Stimulated activated CD4-positive, alpha-beta T cell treated with anti-CD3 and anti-CD28 coated beads, Interleukin-12 subunit alpha, Interleukin-12 subunit beta, amount 100 ng/mL, for 24 hours (primary cell): ENCODE measurements at regions not wholly inside any gene's neighbourhood (a gene's known extent, or its start where the extent isn't known, plus 50 kb on each side); places are given as distances from the start of the nearest gene placed in this dataset.
"Not testable (repeated sequence)": the region's sequence is repeated elsewhere in the genome, so short reads cannot be mapped to it uniquely, and the experiment has no call there.

Source experiments
- DNase-seq, 2 experiments: peaks; one replicate each; pipeline ENCODE4 v3.0.0-alpha.2; 2020; ENCODE audit warnings: low read depth in 2 of 2

DNA sequence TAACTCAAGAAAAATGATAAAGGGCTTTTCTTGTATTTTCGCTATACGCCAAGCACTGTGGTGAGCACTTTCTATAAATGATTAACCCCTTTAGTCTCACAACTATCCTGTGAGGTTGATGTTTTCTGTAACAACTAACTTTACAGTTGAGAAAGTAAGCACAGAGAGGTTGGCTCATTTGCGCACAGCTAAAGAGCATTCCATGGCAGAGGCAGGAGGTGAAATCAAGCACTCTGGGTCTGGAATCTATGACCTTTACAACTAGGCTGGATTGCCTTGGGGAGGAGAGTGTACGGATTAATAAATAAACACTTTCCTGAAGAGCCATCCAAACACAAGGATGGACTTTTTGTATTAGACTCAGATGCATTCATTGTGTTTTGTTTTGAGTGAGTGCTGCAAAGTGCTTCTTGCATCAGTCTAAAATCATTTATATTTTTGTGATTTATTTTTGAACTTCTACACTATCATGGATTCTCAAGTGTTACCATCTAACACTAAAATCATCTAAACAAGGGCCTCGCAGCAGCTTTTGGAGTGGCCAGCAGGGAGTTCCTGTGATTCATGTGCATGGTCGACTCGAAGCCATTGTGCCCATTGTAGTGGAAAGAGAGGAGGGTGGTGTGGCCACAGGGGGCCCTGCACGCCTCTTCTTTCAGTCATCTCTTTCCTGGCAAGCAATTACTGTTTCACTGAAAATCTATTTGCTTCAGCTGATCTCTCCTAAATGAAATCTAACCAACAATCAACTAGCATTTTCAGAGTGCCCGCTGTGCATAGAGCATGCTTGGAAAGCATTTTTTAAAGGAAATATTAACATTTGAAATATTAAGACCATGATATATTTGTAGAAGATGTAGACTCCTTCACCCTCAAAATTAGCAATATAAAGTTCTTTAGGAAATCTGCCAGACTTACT is 633.4 kb upstream of the COBL start:
- DNase-seq = no peak

GRCh38 chr7:51930834-51931233 is 614.2 kb upstream of the COBL start:
- no peak for DNase-seq

- DNase-seq = no peak
These were observed 613.2 kb upstream of the COBL start for GRCh38 chr7:51929818-51930217.

GRCh38 chr7:51927738-51928137 is 611.1 kb upstream of the COBL start:
- DNase-seq = no peak

- DNase-seq = no peak
These were observed 602.0 kb upstream of the COBL start for GRCh38 chr7:51918581-51918980.

- DNase-seq = no peak
These were observed 584.9 kb upstream of the COBL start for GRCh38 chr7:51901489-51901840.

GRCh38 chr7:51900755-51901488 is 584.3 kb upstream of the COBL start:
- not testable (repeated sequence) for DNase-seq

DNA sequence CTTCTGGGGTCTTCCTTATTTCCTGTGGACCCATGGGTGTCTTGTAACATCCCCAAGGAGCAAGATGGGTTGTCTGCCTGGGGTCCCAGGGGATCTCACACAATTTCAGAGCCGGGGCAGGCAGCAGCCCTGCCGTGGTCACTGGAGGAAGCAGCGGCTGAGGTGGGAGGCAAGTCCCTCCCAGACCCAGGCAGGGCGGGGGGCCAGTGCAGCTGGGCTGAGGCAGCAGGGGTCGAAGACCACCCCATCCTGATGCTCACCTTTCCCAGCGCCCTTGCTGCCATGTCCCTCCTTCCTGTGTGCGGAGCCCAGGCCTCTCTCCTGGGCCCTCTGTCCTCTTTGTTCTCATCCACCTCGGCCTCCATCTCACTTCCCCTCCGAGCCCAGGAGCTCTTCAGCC is 583.0 kb upstream of the COBL start:
- DNase-seq = no peak

- DNase-seq = no peak
These were observed 565.8 kb upstream of the COBL start for GRCh38 chr7:51882412-51882811.

- DNase-seq = no peak
These were observed 564.7 kb upstream of the COBL start for GRCh38 chr7:51881309-51881708.

GRCh38 chr7:51878865-51879264 is 562.3 kb upstream of the COBL start:
- DNase-seq = no peak

DNA sequence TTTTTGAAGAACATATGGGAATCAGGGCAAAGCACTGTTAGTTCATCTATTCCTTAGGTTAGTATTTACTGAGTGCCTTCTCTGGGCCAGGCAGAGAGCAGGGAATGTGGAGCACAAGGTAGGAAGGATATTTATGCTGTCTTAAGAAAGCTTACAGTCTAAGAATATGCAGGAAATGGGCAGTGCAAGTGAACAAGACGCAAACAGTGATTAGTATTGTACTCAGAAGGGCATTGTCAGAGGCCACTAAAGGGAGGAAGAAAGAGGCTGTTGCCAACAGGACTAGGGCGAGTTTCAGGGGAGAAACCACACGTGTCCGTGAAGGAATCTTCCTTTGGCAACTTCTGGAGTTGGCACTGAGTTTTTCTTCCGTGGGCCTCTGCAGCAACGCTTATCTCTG is 552.8 kb upstream of the COBL start:
- no peak for DNase-seq

GRCh38 chr7:51867117-51867516 is 550.5 kb upstream of the COBL start:
- DNase-seq = no peak

- no peak for DNase-seq
These were observed 543.7 kb upstream of the COBL start for GRCh38 chr7:51860305-51860704.

GRCh38 chr7:51850126-51850525 is 533.5 kb upstream of the COBL start:
- no peak for DNase-seq

DNA sequence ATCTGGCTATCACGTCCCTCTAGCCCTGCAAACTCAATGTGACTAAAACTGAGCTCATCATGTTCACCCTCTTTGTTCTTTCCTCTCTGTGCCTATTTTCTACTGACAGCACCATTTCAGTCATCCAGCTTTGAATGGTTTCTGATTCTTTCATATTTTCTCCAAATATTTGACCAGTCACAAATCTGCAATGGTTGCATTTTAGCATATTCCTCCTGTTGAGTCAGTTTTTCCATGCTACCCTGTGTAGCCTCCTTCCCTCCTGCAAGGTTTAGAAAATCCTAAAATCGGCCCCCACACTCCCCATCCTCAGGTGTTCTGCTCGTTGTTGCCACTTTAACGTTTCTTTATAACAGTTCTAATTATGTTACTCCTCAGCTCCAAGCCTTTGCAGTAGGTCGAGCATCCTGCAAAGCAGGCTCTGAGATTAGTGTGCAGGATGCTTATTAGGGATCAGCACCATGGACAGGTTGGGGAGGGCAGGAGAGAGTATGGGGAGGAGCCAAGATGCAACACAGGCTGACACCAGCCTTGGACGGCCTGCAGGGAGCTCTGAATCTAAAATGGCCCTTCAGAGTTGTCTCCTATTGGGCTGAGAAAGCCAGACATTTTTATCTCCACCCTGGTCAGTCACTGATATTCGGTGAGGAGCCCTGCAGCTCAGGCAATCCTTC is 531.0 kb upstream of the COBL start:
- DNase-seq = no peak

GRCh38 chr7:51839130-51839529 is 522.5 kb upstream of the COBL start:
- not testable (repeated sequence) for DNase-seq

- no peak for DNase-seq
These were observed 511.0 kb upstream of the COBL start for GRCh38 chr7:51827631-51828030.

GRCh38 chr7:51824050-51824449 is 507.4 kb upstream of the COBL start:
- no peak for DNase-seq

DNA sequence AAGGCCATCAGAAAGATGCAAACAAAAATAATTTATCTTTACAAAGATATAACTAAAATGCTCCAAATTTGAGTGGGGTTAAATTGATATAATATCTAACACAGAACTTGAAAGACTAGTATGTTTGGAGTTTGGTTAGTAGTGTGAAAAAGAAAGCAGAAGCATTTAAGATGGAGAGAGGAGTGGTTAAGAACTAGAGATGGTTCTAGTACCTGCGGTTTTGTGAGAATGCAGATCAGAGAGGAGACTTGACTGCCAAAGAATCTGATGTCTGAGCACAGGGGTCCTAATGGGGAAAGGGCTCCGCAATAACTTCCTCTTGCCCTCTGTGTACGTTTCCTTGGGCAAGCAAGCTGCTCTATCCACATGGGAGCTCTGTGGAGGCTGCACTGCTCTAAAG is 506.8 kb upstream of the COBL start:
- no peak for DNase-seq

- DNase-seq = no peak
These were observed 501.2 kb upstream of the COBL start for GRCh38 chr7:51817694-51818225.

- not testable (repeated sequence) for DNase-seq
These were observed 489.3 kb upstream of the COBL start for GRCh38 chr7:51805783-51806431.
